GM23338 (cell line): ENCODE measurements at regions not wholly inside any gene's neighbourhood (a gene's known extent, or its start where the extent isn't known, plus 50 kb on each side); places are given as distances from the start of the nearest gene placed in this dataset.

Experiments
- ATAC-seq: fragments of 200-7000 bp; cut with Tn5 transposase; 3 replicates; pipeline ENCODE4 v1.9.1; 2020
- DNase-seq: peaks from one replicate; pipeline ENCODE4 v3.0.0-alpha.2; 2015; ENCODE audit warnings: low spot score
- H2AFZ ChIP-seq: fragments of 200-600 bp; sonication (generic); 2 replicates; pipeline ENCODE4 v1.8.0; 2016; ENCODE audit warnings: antibody characterized with exemption, mild to moderate bottlenecking, moderate library complexity
- H3F3A ChIP-seq: fragments of 200-600 bp; sonication (generic); replicated peaks from 2 replicates; pipeline ENCODE4 v1.8.0; 2017; ENCODE audit warnings: antibody characterized with exemption, mixed run types, low read depth
- H3K27ac ChIP-seq: fragments of 200-600 bp; sonication (generic); 2 replicates; pipeline ENCODE4 v1.6.1; 2016; ENCODE audit warnings: low read depth
- H3K27me3 ChIP-seq: fragments of 200-600 bp; sonication (generic); 2 replicates; pipeline ENCODE4 v1.8.0; 2016; ENCODE audit warnings: mild to moderate bottlenecking, mixed run types, moderate library complexity; ENCODE audit not compliant: insufficient read depth
- H3K36me3 ChIP-seq: fragments of 200-600 bp; sonication (generic); 2 replicates; pipeline ENCODE4 v1.8.0; 2016; ENCODE audit warnings: mild to moderate bottlenecking; ENCODE audit not compliant: insufficient read depth
- H3K4me1 ChIP-seq: fragments of 200-600 bp; sonication (generic); 2 replicates; pipeline ENCODE4 v1.8.0; 2016; ENCODE audit warnings: mild to moderate bottlenecking, moderate library complexity; ENCODE audit not compliant: insufficient read depth
- H3K4me2 ChIP-seq: fragments of 200-600 bp; sonication (generic); 2 replicates; pipeline ENCODE4 v1.7.1; 2017; ENCODE audit warnings: mixed run types
- H3K4me3 ChIP-seq: fragments of 200-600 bp; sonication (generic); 2 replicates; pipeline ENCODE4 v1.6.1; 2016; ENCODE audit warnings: mixed run types
- H3K79me2 ChIP-seq: fragments of 200-600 bp; sonication (generic); replicated peaks from 2 replicates; pipeline ENCODE4 v1.8.0; 2017; ENCODE audit warnings: mild to moderate bottlenecking; ENCODE audit not compliant: insufficient read depth
- H3K9me2 ChIP-seq: fragments of 200-600 bp; sonication (generic); 2 replicates; pipeline ENCODE4 v1.8.0; 2017; ENCODE audit not compliant: insufficient read depth
- H4K20me1 ChIP-seq: fragments of 200-600 bp; sonication (generic); replicated peaks from 2 replicates; pipeline ENCODE4 v1.8.0; 2017; ENCODE audit warnings: mild to moderate bottlenecking; ENCODE audit not compliant: insufficient read depth
- H3K27ac Mint-ChIP-seq: 2 replicates; pipeline ENCODE4 v1.8.0; 2020; ENCODE audit warnings: inconsistent platforms, mild to moderate bottlenecking, moderate library complexity, mixed read lengths
- H3K27me3 Mint-ChIP-seq: 3 replicates; pipeline ENCODE4 v1.8.0; 2022; ENCODE audit warnings: low read depth, mild to moderate bottlenecking, moderate library complexity, mixed read lengths, inconsistent platforms; ENCODE audit not compliant: insufficient read depth, poor library complexity
- H3K36me3 Mint-ChIP-seq: 3 replicates; pipeline ENCODE4 v1.8.0; 2021; ENCODE audit warnings: low read depth, mild to moderate bottlenecking, inconsistent platforms, moderate library complexity, mixed read lengths
- H3K4me1 Mint-ChIP-seq: 3 replicates; pipeline ENCODE4 v1.8.0; 2020; ENCODE audit warnings: mild to moderate bottlenecking, inconsistent platforms, mixed read lengths
- H3K4me3 Mint-ChIP-seq: 3 replicates; pipeline ENCODE4 v1.8.0; 2021; ENCODE audit warnings: moderate library complexity, mild to moderate bottlenecking, inconsistent platforms, mixed read lengths
- H3K9me3 Mint-ChIP-seq: 3 replicates; pipeline ENCODE4 v1.8.0; 2020; ENCODE audit warnings: moderate library complexity, mild to moderate bottlenecking, inconsistent platforms, mixed read lengths
- CREB1 ChIP-seq: fragments of 250-450 bp; sonication (Bioruptor Pico); IDR thresholded peaks from 2 replicates; pipeline ENCODE4 v1.5.0; 2020; ENCODE audit warnings: low read depth, mild to moderate bottlenecking, moderate library complexity
- EZH2 ChIP-seq: fragments of 200-600 bp; sonication (generic); IDR thresholded peaks from one replicate; pipeline ENCODE4 v1.8.0; 2017; ENCODE audit warnings: antibody characterized with exemption, mild to moderate bottlenecking, low read depth; ENCODE audit not compliant: unreplicated experiment
- EZH2phosphoT487 ChIP-seq: fragments of 200-600 bp; sonication (generic); IDR thresholded peaks from one replicate; pipeline ENCODE4 v1.8.1; 2018; ENCODE audit warnings: antibody characterized with exemption; ENCODE audit not compliant: unreplicated experiment
- JUNB ChIP-seq: IDR thresholded peaks from one replicate; pipeline ENCODE4 v1.6.1; 2016; ENCODE audit warnings: antibody characterized with exemption; ENCODE audit not compliant: unreplicated experiment
- NANOG ChIP-seq: IDR thresholded peaks from 2 replicates; pipeline ENCODE4 v1.6.1; 2016; ENCODE audit warnings: antibody characterized with exemption, borderline replicate concordance
- POLR2AphosphoS5 ChIP-seq: IDR thresholded peaks from 2 replicates; pipeline ENCODE4 v1.6.1; 2016; ENCODE audit warnings: antibody characterized with exemption, low read depth
- STAT1 ChIP-seq: IDR thresholded peaks from one replicate; pipeline ENCODE4 v1.6.1; 2016; ENCODE audit warnings: antibody characterized with exemption; ENCODE audit not compliant: unreplicated experiment
- ZNF114 ChIP-seq: fragments of 250-450 bp; sonication (Bioruptor Pico); IDR thresholded peaks from 2 replicates; pipeline ENCODE4 v1.5.0; 2020; ENCODE audit warnings: mild to moderate bottlenecking, moderate library complexity
- ZNF331 ChIP-seq: fragments of 250-450 bp; sonication (Bioruptor Pico); IDR thresholded peaks from 2 replicates; pipeline ENCODE4 v1.5.0; 2020; ENCODE audit warnings: low read depth, mild to moderate bottlenecking, moderate library complexity
- TF ChIP-seq, protein P1 (sequence below), 2 experiments: fragments of 200-600 bp in 1 of 2; sonication (generic) in 1 of 2; conservative IDR thresholded peaks; 2 replicates each; pipeline versions ENCODE4 v1.5.1 to v1.6.1; 2016 to 2017; ENCODE audit warnings: antibody characterized with exemption in 2 of 2, low read depth in 2 of 2, mild to moderate bottlenecking in 2 of 2, moderate library complexity in 1 of 2
- TF ChIP-seq, protein P2 (sequence below): IDR thresholded peaks from 2 replicates; pipeline ENCODE4 v1.6.1; 2016; ENCODE audit warnings: antibody characterized with exemption
- TF ChIP-seq, protein P3 (sequence below): IDR thresholded peaks from one replicate; pipeline ENCODE4 v1.6.1; 2018; ENCODE audit warnings: antibody characterized with exemption; ENCODE audit not compliant: unreplicated experiment
- TF ChIP-seq, protein P4 (sequence below): fragments of 250-450 bp; sonication (Bioruptor Pico); IDR thresholded peaks from 2 replicates; pipeline ENCODE4 v1.5.0; 2020; ENCODE audit warnings: mild to moderate bottlenecking, moderate library complexity

DNA sequence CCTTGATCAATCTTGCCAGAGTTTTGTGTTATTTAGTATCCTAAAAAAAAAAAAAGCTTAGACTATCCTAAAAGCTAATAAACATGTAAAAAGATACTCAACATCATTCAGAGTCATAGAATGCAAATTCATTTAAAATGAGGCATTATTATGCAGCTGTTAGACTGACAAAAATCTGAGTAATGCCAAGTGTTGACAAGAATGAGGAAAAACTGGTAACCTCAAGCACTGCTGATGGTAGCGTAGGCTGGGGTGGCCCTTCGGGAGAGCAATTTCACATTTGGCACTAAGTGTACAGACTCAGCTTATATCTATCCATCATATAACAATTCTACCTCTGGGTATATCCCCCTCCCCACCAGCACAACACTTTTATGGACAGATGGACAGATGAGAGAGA, 280.4 kb downstream of the RAP2B start:
- TF ChIP-seq ZNF331 (CRISPR knock-in tag) = no peak
- no peak for TF ChIP-seq EZH2
- no peak for TF ChIP-seq ZNF114 (CRISPR knock-in tag)
- TF ChIP-seq NANOG = no peak
- no peak for TF ChIP-seq EZH2phosphoT487
- TF ChIP-seq, protein P1, sequence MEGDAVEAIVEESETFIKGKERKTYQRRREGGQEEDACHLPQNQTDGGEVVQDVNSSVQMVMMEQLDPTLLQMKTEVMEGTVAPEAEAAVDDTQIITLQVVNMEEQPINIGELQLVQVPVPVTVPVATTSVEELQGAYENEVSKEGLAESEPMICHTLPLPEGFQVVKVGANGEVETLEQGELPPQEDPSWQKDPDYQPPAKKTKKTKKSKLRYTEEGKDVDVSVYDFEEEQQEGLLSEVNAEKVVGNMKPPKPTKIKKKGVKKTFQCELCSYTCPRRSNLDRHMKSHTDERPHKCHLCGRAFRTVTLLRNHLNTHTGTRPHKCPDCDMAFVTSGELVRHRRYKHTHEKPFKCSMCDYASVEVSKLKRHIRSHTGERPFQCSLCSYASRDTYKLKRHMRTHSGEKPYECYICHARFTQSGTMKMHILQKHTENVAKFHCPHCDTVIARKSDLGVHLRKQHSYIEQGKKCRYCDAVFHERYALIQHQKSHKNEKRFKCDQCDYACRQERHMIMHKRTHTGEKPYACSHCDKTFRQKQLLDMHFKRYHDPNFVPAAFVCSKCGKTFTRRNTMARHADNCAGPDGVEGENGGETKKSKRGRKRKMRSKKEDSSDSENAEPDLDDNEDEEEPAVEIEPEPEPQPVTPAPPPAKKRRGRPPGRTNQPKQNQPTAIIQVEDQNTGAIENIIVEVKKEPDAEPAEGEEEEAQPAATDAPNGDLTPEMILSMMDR (conservative IDR thresholded peaks at IDR 0.05; ENCODE audit: low read depth in 2 of 2) = no peak
- TF ChIP-seq, protein P2, sequence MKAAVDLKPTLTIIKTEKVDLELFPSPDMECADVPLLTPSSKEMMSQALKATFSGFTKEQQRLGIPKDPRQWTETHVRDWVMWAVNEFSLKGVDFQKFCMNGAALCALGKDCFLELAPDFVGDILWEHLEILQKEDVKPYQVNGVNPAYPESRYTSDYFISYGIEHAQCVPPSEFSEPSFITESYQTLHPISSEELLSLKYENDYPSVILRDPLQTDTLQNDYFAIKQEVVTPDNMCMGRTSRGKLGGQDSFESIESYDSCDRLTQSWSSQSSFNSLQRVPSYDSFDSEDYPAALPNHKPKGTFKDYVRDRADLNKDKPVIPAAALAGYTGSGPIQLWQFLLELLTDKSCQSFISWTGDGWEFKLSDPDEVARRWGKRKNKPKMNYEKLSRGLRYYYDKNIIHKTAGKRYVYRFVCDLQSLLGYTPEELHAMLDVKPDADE = no peak
- no peak for TF ChIP-seq JUNB
- TF ChIP-seq, protein P3, sequence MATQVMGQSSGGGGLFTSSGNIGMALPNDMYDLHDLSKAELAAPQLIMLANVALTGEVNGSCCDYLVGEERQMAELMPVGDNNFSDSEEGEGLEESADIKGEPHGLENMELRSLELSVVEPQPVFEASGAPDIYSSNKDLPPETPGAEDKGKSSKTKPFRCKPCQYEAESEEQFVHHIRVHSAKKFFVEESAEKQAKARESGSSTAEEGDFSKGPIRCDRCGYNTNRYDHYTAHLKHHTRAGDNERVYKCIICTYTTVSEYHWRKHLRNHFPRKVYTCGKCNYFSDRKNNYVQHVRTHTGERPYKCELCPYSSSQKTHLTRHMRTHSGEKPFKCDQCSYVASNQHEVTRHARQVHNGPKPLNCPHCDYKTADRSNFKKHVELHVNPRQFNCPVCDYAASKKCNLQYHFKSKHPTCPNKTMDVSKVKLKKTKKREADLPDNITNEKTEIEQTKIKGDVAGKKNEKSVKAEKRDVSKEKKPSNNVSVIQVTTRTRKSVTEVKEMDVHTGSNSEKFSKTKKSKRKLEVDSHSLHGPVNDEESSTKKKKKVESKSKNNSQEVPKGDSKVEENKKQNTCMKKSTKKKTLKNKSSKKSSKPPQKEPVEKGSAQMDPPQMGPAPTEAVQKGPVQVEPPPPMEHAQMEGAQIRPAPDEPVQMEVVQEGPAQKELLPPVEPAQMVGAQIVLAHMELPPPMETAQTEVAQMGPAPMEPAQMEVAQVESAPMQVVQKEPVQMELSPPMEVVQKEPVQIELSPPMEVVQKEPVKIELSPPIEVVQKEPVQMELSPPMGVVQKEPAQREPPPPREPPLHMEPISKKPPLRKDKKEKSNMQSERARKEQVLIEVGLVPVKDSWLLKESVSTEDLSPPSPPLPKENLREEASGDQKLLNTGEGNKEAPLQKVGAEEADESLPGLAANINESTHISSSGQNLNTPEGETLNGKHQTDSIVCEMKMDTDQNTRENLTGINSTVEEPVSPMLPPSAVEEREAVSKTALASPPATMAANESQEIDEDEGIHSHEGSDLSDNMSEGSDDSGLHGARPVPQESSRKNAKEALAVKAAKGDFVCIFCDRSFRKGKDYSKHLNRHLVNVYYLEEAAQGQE = no peak
- no peak for TF ChIP-seq POLR2AphosphoS5
- TF ChIP-seq, protein P4, sequence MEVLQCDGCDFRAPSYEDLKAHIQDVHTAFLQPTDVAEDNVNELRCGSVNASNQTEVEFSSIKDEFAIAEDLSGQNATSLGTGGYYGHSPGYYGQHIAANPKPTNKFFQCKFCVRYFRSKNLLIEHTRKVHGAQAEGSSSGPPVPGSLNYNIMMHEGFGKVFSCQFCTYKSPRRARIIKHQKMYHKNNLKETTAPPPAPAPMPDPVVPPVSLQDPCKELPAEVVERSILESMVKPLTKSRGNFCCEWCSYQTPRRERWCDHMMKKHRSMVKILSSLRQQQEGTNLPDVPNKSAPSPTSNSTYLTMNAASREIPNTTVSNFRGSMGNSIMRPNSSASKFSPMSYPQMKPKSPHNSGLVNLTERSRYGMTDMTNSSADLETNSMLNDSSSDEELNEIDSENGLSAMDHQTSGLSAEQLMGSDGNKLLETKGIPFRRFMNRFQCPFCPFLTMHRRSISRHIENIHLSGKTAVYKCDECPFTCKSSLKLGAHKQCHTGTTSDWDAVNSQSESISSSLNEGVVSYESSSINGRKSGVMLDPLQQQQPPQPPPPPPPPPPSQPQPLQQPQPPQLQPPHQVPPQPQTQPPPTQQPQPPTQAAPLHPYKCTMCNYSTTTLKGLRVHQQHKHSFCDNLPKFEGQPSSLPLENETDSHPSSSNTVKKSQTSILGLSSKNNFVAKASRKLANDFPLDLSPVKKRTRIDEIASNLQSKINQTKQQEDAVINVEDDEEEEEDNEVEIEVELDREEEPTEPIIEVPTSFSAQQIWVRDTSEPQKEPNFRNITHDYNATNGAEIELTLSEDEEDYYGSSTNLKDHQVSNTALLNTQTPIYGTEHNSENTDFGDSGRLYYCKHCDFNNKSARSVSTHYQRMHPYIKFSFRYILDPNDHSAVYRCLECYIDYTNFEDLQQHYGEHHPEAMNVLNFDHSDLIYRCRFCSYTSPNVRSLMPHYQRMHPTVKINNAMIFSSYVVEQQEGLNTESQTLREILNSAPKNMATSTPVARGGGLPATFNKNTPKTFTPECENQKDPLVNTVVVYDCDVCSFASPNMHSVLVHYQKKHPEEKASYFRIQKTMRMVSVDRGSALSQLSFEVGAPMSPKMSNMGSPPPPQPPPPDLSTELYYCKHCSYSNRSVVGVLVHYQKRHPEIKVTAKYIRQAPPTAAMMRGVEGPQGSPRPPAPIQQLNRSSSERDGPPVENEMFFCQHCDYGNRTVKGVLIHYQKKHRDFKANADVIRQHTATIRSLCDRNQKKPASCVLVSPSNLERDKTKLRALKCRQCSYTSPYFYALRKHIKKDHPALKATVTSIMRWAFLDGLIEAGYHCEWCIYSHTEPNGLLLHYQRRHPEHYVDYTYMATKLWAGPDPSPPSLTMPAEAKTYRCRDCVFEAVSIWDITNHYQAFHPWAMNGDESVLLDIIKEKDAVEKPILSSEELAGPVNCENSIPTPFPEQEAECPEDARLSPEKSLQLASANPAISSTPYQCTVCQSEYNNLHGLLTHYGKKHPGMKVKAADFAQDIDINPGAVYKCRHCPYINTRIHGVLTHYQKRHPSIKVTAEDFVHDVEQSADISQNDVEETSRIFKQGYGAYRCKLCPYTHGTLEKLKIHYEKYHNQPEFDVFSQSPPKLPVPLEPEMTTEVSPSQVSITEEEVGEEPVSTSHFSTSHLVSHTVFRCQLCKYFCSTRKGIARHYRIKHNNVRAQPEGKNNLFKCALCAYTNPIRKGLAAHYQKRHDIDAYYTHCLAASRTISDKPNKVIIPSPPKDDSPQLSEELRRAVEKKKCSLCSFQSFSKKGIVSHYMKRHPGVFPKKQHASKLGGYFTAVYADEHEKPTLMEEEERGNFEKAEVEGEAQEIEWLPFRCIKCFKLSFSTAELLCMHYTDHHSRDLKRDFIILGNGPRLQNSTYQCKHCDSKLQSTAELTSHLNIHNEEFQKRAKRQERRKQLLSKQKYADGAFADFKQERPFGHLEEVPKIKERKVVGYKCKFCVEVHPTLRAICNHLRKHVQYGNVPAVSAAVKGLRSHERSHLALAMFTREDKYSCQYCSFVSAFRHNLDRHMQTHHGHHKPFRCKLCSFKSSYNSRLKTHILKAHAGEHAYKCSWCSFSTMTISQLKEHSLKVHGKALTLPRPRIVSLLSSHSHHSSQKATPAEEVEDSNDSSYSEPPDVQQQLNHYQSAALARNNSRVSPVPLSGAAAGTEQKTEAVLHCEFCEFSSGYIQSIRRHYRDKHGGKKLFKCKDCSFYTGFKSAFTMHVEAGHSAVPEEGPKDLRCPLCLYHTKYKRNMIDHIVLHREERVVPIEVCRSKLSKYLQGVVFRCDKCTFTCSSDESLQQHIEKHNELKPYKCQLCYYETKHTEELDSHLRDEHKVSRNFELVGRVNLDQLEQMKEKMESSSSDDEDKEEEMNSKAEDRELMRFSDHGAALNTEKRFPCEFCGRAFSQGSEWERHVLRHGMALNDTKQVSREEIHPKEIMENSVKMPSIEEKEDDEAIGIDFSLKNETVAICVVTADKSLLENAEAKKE (CRISPR knock-in tag) = no peak
- no peak for TF ChIP-seq CREB1 (CRISPR knock-in tag)
- TF ChIP-seq STAT1 = no peak
- ATAC-seq = no peak
- no peaks in the 10 kb centered on the region for H3F3A ChIP-seq
- no peak overlapping the region for H3K4me2 ChIP-seq
- Mint-ChIP-seq H3K27ac (no peak overlapping the region; the same call in 1 of the 2 replicates), H3K4me3 (no peak overlapping the region), H3K36me3 (no peaks in the 10 kb centered on the region), H3K27me3 (no peaks in the 10 kb centered on the region), H3K4me1 (peaks cover 23% of the 10 kb centered on the region), H3K9me3 (no peaks in the 10 kb centered on the region)
- no peak overlapping the region for H3K4me3 ChIP-seq
- H3K36me3 ChIP-seq = no peaks in the 10 kb centered on the region
- peaks cover 14% of the 10 kb centered on the region for H3K4me1 ChIP-seq
- DNase-seq = peak; percentile 6
- H3K79me2 ChIP-seq = no peaks in the 10 kb centered on the region
- H3K27me3 ChIP-seq = no peaks in the 10 kb centered on the region
- H2AFZ ChIP-seq = no peak overlapping the region
- no peaks in the 10 kb centered on the region for H4K20me1 ChIP-seq
- H3K27ac ChIP-seq = no peak overlapping the region
- no peaks in the 10 kb centered on the region for H3K9me2 ChIP-seq
